ENCODE measurements at regions not wholly inside any gene's neighbourhood (a gene's known extent, or its start where the extent isn't known, plus 50 kb on each side); places are given as distances from the start of the nearest gene placed in this dataset.

- DNase-seq (ENCODE audit: low spot score): no peak
Observed at GRCh38 chr5:113800686-113801085, 287.2 kb downstream of the YTHDC2 start.

- no peak for DNase-seq (ENCODE audit: low spot score)
Observed at GRCh38 chr5:113804264-113804663, 290.8 kb downstream of the YTHDC2 start.

GRCh38 chr5:113804943-113805342 is 291.4 kb downstream of the YTHDC2 start:
- no peak for DNase-seq (ENCODE audit: low spot score)

- no peak for DNase-seq (ENCODE audit: low spot score)
Observed at GRCh38 chr5:113806250-113806649, 292.8 kb downstream of the YTHDC2 start.

- DNase-seq (ENCODE audit: low spot score): no peak
Observed at GRCh38 chr5:113806904-113807303, 293.4 kb downstream of the YTHDC2 start.

- DNase-seq (ENCODE audit: low spot score): no peak
Observed at GRCh38 chr5:113807427-113807991, 294.0 kb downstream of the YTHDC2 start.

- no peak for DNase-seq (ENCODE audit: low spot score)
Observed at GRCh38 chr5:113808956-113809355, 295.5 kb downstream of the YTHDC2 start.

- DNase-seq (ENCODE audit: low spot score): no peak
Observed at GRCh38 chr5:113809626-113810025, 296.1 kb downstream of the YTHDC2 start.

- DNase-seq (ENCODE audit: low spot score): no peak
Observed at GRCh38 chr5:113813466-113813865, 300.0 kb downstream of the YTHDC2 start.

- no peak for DNase-seq (ENCODE audit: low spot score)
Observed at GRCh38 chr5:113817683-113818082, 304.2 kb downstream of the YTHDC2 start.

GRCh38 chr5:113823696-113824095 is 310.2 kb downstream of the YTHDC2 start:
- DNase-seq (ENCODE audit: low spot score): no peak

GRCh38 chr5:113824307-113824706 is 310.8 kb downstream of the YTHDC2 start:
- no peak for DNase-seq (ENCODE audit: low spot score)

GRCh38 chr5:113825176-113825575 is 311.7 kb downstream of the YTHDC2 start:
- DNase-seq (ENCODE audit: low spot score): no peak

GRCh38 chr5:113846941-113847340 is 333.4 kb downstream of the YTHDC2 start:
- DNase-seq (ENCODE audit: low spot score): no peak

- no peak for DNase-seq (ENCODE audit: low spot score)
Observed at GRCh38 chr5:113864437-113864836, 350.9 kb downstream of the YTHDC2 start.

- no peak for DNase-seq (ENCODE audit: low spot score)
Observed at GRCh38 chr5:113866763-113867162, 353.3 kb downstream of the YTHDC2 start.

GRCh38 chr5:113869611-113870010 is 356.1 kb downstream of the YTHDC2 start:
- no peak for DNase-seq (ENCODE audit: low spot score)

GRCh38 chr5:113871972-113872371 is 358.5 kb downstream of the YTHDC2 start:
- DNase-seq (ENCODE audit: low spot score): no peak

GRCh38 chr5:113875096-113875495 is 361.6 kb downstream of the YTHDC2 start:
- DNase-seq (ENCODE audit: low spot score): no peak

- DNase-seq (ENCODE audit: low spot score): no peak
Observed at GRCh38 chr5:113891491-113891890, 378.0 kb downstream of the YTHDC2 start.

GRCh38 chr5:113896789-113897188 is 383.3 kb downstream of the YTHDC2 start:
- DNase-seq (ENCODE audit: low spot score): no peak

GRCh38 chr5:113897748-113898147 is 384.3 kb downstream of the YTHDC2 start:
- DNase-seq (ENCODE audit: low spot score): no peak

- DNase-seq (ENCODE audit: low spot score): no peak
Observed at GRCh38 chr5:113900141-113900540, 386.6 kb downstream of the YTHDC2 start.

- no peak for DNase-seq (ENCODE audit: low spot score)
Observed at GRCh38 chr5:113900816-113901215, 387.3 kb downstream of the YTHDC2 start.

- DNase-seq (ENCODE audit: low spot score): no peak
Observed at GRCh38 chr5:113901718-113902117, 388.2 kb downstream of the YTHDC2 start.

Measured in activated CD4-positive, alpha-beta T cell treated with anti-CD3 and anti-CD28 coated beads, Interleukin-2, Interleukin-4, amounts not matched to agents 100 ng/mL and 50 ng/mL, durations not matched to agents 16 hours and 8 hours (primary cell).